Choroid plexus epithelial cell (primary cell): ENCODE measurements at regions not wholly inside any gene's neighbourhood (a gene's known extent, or its start where the extent isn't known, plus 50 kb on each side); places are given as distances from the start of the nearest gene placed in this dataset.

ENCODE experiments used
- DNase-seq: peaks from one replicate; pipeline ENCODE4 v3.0.0-alpha.2; 2010; ENCODE audit warnings: low read depth
- H3K4me3 ChIP-seq: 2 replicates; pipeline ENCODE4 v1.5.1; 2011; ENCODE audit warnings: low read depth, mild to moderate bottlenecking, control low read depth, low read length, moderate library complexity
- CTCF ChIP-seq: conservative IDR thresholded peaks from 2 replicates; pipeline ENCODE4 v1.5.1; 2011; ENCODE audit warnings: low read depth, mild to moderate bottlenecking, control low read depth, inconsistent platforms, low read length, moderate library complexity

- TF ChIP-seq CTCF: no peak
- no peak overlapping the region for H3K4me3 ChIP-seq
Observed at GRCh38 chr17:73743518-73744201, 99.4 kb upstream of the SDK2 start.

GRCh38 chr17:73744411-73744810, 100.2 kb upstream of the SDK2 start:
- no peak overlapping the region for H3K4me3 ChIP-seq
- no peak for DNase-seq
- no peak for TF ChIP-seq CTCF

More at GRCh38 chr17:73743518-73744201, 99.4 kb upstream of the SDK2 start:
- DNase-seq: no peak

- no peak overlapping the region for H3K4me3 ChIP-seq
- DNase-seq: no peak
Observed at GRCh38 chr17:73746314-73747073, 102.2 kb upstream of the SDK2 start.

GRCh38 chr17:73747221-73748002, 103.2 kb upstream of the SDK2 start:
- TF ChIP-seq CTCF: no peak
- no peak for DNase-seq
- H3K4me3 ChIP-seq: no peak overlapping the region

More at GRCh38 chr17:73746314-73747073, 102.2 kb upstream of the SDK2 start:
- TF ChIP-seq CTCF: no peak

GRCh38 chr17:73748508-73748907, 104.3 kb upstream of the SDK2 start:
- H3K4me3 ChIP-seq: no peak overlapping the region
- TF ChIP-seq CTCF: no peak
- DNase-seq: no peak

GRCh38 chr17:73749337-73749823, 105.1 kb upstream of the SDK2 start:
- no peak for TF ChIP-seq CTCF
- DNase-seq: no peak
- H3K4me3 ChIP-seq: no peak overlapping the region
